RWPE2 (cell line): ENCODE measurements at regions not wholly inside any gene's neighbourhood (a gene's known extent, or its start where the extent isn't known, plus 50 kb on each side); places are given as distances from the start of the nearest gene placed in this dataset.
"Not testable (repeated sequence)": the region's sequence is repeated elsewhere in the genome, so short reads cannot be mapped to it uniquely, and the experiment has no call there.

ENCODE experiments used
- ATAC-seq: fragments of 200-7000 bp; cut with Tn5 transposase; 3 replicates; pipeline ENCODE4 v1.9.1; 2021; ENCODE audit warnings: low read depth
- DNase-seq: peaks from one replicate; pipeline ENCODE4 v3.0.0-alpha.2; 2020; ENCODE audit warnings: low spot score
- H3K27ac ChIP-seq: fragments of 450-650 bp; 2 replicates; pipeline ENCODE4 v1.5.1; 2017; ENCODE audit warnings: mild to moderate bottlenecking; ENCODE audit not compliant: poor library complexity, severe bottlenecking
- H3K27me3 ChIP-seq: fragments of 250-450 bp; sonication (Bioruptor Pico); 2 replicates; pipeline ENCODE4 v1.5.1; 2021; ENCODE audit warnings: mild to moderate bottlenecking, moderate library complexity; ENCODE audit not compliant: insufficient read depth, poor library complexity, severe bottlenecking
- H3K36me3 ChIP-seq: fragments of 250-450 bp; sonication (Bioruptor Pico); 2 replicates; pipeline ENCODE4 v1.5.1; 2020; ENCODE audit warnings: low read depth, mild to moderate bottlenecking, moderate library complexity
- H3K4me1 ChIP-seq: fragments of 250-450 bp; sonication (Bioruptor Pico); 2 replicates; pipeline ENCODE4 v1.5.1; 2021; ENCODE audit warnings: mild to moderate bottlenecking, moderate library complexity; ENCODE audit not compliant: insufficient read depth, poor library complexity, severe bottlenecking
- H3K4me3 ChIP-seq: fragments of 250-450 bp; sonication (Bioruptor Pico); 2 replicates; pipeline ENCODE4 v1.5.1; 2021; ENCODE audit warnings: mild to moderate bottlenecking, moderate library complexity; ENCODE audit not compliant: severe bottlenecking
- H3K9me3 ChIP-seq: fragments of 250-450 bp; sonication (Bioruptor Pico); 2 replicates; pipeline ENCODE4 v1.5.1; 2021; ENCODE audit warnings: mild to moderate bottlenecking, moderate library complexity; ENCODE audit not compliant: severe bottlenecking
- TF ChIP-seq, protein P1 (sequence below): fragments of 450-650 bp; IDR thresholded peaks from one replicate; pipeline ENCODE4 v1.5.1; 2017; ENCODE audit warnings: mild to moderate bottlenecking, moderate library complexity; ENCODE audit not compliant: poor library complexity, severe bottlenecking

DNA sequence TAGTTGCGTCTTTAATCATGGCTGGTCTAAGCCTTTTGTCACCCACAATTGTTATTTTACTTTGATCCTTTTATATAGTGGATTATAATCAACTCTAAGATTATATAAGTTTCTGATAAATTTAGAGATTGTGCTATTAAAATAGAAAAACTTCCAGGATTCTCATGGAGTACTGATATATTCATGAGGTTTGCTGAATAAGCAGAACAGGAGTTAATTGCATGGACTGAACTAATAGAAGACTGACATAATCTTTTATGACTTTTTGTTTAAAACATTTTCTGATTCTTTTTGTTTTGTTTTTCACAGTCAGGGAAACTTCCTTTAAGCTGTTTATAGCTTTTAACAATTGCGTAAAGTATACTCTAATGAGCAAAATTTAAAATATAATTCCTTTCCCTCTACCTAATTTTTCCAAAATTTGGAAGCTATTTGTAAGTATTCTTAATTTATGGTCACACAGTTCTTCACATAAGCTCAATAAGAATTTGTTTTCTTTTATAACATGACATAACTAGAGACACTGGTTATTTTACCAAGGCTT, 129.9 kb upstream of the TMEM260 start:
- no peaks in the 10 kb centered on the region for H3K27me3 ChIP-seq
- TF ChIP-seq, protein P1, sequence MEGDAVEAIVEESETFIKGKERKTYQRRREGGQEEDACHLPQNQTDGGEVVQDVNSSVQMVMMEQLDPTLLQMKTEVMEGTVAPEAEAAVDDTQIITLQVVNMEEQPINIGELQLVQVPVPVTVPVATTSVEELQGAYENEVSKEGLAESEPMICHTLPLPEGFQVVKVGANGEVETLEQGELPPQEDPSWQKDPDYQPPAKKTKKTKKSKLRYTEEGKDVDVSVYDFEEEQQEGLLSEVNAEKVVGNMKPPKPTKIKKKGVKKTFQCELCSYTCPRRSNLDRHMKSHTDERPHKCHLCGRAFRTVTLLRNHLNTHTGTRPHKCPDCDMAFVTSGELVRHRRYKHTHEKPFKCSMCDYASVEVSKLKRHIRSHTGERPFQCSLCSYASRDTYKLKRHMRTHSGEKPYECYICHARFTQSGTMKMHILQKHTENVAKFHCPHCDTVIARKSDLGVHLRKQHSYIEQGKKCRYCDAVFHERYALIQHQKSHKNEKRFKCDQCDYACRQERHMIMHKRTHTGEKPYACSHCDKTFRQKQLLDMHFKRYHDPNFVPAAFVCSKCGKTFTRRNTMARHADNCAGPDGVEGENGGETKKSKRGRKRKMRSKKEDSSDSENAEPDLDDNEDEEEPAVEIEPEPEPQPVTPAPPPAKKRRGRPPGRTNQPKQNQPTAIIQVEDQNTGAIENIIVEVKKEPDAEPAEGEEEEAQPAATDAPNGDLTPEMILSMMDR = no peak
- H3K36me3 ChIP-seq = no peaks in the 10 kb centered on the region
- H3K4me3 ChIP-seq = no peak overlapping the region
- no peaks in the 10 kb centered on the region for H3K9me3 ChIP-seq
- H3K4me1 ChIP-seq = peaks cover 6% of the 10 kb centered on the region
- ATAC-seq (no peak), DNase-seq (no peak)
- H3K27ac ChIP-seq = no peak overlapping the region

DNA sequence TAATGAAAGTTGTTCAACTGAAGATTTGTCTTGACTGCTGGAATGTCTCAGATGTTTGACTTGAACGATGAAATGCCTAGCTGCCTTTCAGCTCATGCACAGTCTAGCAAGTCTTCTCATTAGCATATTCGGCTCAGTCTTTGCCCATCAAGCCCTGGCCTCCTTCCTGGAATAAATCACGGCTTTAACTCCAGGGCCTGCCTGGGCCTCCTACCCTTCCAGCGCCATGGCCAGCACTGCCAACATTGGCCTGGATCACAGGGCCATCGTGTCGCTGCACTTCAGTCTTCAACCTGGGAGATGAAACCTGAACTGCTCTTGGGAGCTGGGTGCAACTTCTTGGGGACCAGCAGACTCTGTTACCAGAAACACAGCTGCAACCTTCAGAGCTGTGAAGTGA, 126.7 kb upstream of the TMEM260 start:
- Histone ChIP-seq H3K27ac (no peak overlapping the region), H3K36me3 (no peaks in the 10 kb centered on the region), H3K9me3 (no peaks in the 10 kb centered on the region), H3K4me3 (no peak overlapping the region), H3K27me3 (no peaks in the 10 kb centered on the region), H3K4me1 (peaks cover 1% of the 10 kb centered on the region)
- ATAC-seq (no peak), DNase-seq (peak; percentile 41)
- TF ChIP-seq, protein P1 = no peak

DNA sequence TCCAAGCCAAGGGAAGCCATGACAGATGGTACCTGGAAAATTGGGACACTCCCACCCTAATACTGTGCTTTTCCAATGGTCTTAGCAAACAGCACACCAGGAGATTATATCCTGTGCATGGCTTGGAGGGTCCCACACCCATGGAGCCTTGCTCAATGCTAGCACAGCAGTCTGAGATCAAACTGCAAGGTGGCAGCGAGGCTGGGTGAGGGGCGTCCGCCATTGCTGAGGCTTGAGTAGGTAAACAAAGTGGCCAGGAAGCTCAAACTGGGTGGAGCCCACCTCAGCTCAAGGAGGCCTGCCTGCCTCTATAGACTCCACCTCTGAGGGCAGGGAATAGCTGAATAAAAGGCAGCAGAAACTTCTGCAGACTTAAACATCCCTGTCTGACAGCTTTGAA, 124.9 kb upstream of the TMEM260 start:
- not testable (repeated sequence) for H3K27me3 ChIP-seq, H3K27ac ChIP-seq, H3K36me3 ChIP-seq, H3K9me3 ChIP-seq, DNase-seq, ATAC-seq, H3K4me1 ChIP-seq, H3K4me3 ChIP-seq

DNA sequence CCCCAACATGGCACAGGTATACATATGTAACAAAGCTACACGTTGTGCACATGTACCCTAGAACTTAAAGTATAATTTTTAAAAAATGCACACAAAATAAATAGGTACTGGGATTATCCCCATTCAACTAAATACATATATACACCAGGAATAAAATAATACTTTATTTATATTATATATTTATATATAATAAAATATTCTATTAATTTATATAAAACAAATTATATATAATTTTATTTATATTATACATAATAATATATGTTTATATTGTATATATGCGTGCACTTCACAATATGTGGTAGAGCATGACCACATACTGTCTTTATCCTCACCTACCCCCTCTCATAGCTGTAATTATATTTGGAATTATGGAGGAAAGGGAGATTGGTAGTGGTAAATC, 119.1 kb upstream of the TMEM260 start:
- DNase-seq = no peak
- H3K4me3 ChIP-seq = no peak overlapping the region
- no peak overlapping the region for H3K27ac ChIP-seq
- no peak for ATAC-seq
- TF ChIP-seq, protein P1 = no peak
- H3K9me3 ChIP-seq = no peaks in the 10 kb centered on the region
- no peaks in the 10 kb centered on the region for H3K27me3 ChIP-seq
- H3K36me3 ChIP-seq = no peaks in the 10 kb centered on the region
- H3K4me1 ChIP-seq = no peaks in the 10 kb centered on the region

DNA sequence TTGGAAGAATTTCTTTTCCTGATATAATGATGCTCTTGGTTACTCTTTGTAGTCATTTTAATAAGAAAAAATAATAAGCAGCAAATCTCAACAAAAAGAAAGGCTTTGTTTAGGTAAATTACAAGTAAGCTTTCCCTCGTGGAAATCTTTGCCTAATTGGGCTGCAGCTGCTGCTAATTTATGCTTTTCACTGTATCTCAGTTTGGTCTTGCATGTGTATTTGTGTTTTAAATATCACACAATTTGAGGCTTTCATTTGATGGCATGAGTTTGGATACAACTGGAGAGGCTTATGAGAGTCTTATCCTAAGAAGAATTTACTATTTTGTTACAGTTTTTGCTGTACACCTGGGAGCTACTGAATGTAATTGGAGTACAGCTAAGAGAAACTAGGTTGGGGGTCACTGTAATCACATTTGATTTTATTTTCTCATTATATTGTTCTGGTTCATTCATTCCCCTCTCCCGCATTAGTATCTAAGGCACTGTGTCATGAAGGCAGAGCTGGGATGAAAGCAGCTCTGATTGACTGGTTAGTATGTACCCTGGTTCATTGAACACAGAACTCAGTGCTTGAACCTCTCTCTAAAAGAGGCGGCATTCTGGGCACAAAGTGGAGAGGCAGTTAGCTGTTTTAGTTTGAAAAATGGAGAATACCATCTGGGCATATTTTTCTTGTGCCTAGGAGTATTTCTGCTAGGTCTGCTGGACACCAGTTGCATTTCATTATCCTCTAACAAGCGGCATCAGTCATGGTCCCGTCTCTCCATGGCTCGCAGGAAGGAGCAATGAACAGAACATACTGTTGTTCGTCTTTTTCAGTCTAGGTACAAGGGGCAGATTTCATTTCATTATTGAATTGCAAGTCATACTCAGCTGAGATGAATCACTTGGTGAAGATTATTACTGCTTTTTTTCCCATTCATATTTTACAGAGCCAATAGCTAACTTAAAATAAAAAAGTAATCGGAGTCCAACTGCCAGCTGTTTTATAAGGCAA, 118.0 kb upstream of the TMEM260 start:
- ATAC-seq = no peak
- no peak overlapping the region for H3K4me3 ChIP-seq
- no peaks in the 10 kb centered on the region for H3K4me1 ChIP-seq
- H3K9me3 ChIP-seq = no peaks in the 10 kb centered on the region
- DNase-seq = no peak
- TF ChIP-seq, protein P1 = no peak
- no peak overlapping the region for H3K27ac ChIP-seq
- H3K36me3 ChIP-seq = no peaks in the 10 kb centered on the region
- H3K27me3 ChIP-seq = peaks cover 4% of the 10 kb centered on the region
